HG03025 (cell line): ENCODE measurements at regions not wholly inside any gene's neighbourhood (a gene's known extent, or its start where the extent isn't known, plus 50 kb on each side); places are given as distances from the start of the nearest gene placed in this dataset.
"Not testable (repeated sequence)": the region's sequence is repeated elsewhere in the genome, so short reads cannot be mapped to it uniquely, and the experiment has no call there.

Experiments
- ATAC-seq: cut with Tn5 transposase; IDR thresholded peaks from one replicate; pipeline ENCODE4 v1.9.1; 2021; ENCODE audit warnings: mild to moderate bottlenecking, moderate library complexity; ENCODE audit not compliant: unreplicated experiment, low FRiP score

GRCh38 chr2:226307487-226308322 lies 491.9 kb downstream of the IRS1 start:
- ATAC-seq, result no peak

- no peak for ATAC-seq
Observed at GRCh38 chr2:226306969-226307368, 492.7 kb downstream of the IRS1 start.

- ATAC-seq, result no peak
Observed at GRCh38 chr2:226304308-226304707, 495.3 kb downstream of the IRS1 start.

- no peak for ATAC-seq
Observed at GRCh38 chr2:226303707-226304106, 495.9 kb downstream of the IRS1 start.

GRCh38 chr2:226300196-226300886 lies 499.3 kb downstream of the IRS1 start:
- peak; percentile 91 for ATAC-seq

- ATAC-seq, result no peak
Observed at GRCh38 chr2:226299771-226300170, 499.8 kb downstream of the IRS1 start.

GRCh38 chr2:226295681-226296080 lies 503.9 kb downstream of the IRS1 start:
- no peak for ATAC-seq

- ATAC-seq, result no peak
Observed at GRCh38 chr2:226295123-226295522, 504.5 kb downstream of the IRS1 start.

- ATAC-seq, result not testable (repeated sequence)
Observed at GRCh38 chr2:226291281-226291680, 508.3 kb downstream of the IRS1 start.

GRCh38 chr2:226286916-226287315 lies 512.7 kb downstream of the IRS1 start:
- ATAC-seq, result no peak

GRCh38 chr2:226283796-226284195 lies 515.8 kb downstream of the IRS1 start:
- no peak for ATAC-seq

GRCh38 chr2:226282151-226282550 lies 517.5 kb downstream of the IRS1 start:
- no peak for ATAC-seq

- not testable (repeated sequence) for ATAC-seq
Observed at GRCh38 chr2:226280136-226280535, 519.5 kb downstream of the IRS1 start.

- ATAC-seq, result no peak
Observed at GRCh38 chr2:226275215-226275614, 524.4 kb downstream of the IRS1 start.

- no peak for ATAC-seq
Observed at GRCh38 chr2:226274143-226274542, 525.5 kb downstream of the IRS1 start.

- ATAC-seq, result no peak
Observed at GRCh38 chr2:226273440-226273839, 526.2 kb downstream of the IRS1 start.

GRCh38 chr2:226272435-226272834 lies 527.2 kb downstream of the IRS1 start:
- no peak for ATAC-seq

- ATAC-seq, result no peak
Observed at GRCh38 chr2:226270285-226271058, 529.1 kb downstream of the IRS1 start.

- ATAC-seq, result no peak
Observed at GRCh38 chr2:226267516-226268289, 531.9 kb downstream of the IRS1 start.

- no peak for ATAC-seq
Observed at GRCh38 chr2:226256709-226257376, 542.8 kb downstream of the IRS1 start.
